H9 (cell line): ENCODE measurements at regions not wholly inside any gene's neighbourhood (a gene's known extent, or its start where the extent isn't known, plus 50 kb on each side); places are given as distances from the start of the nearest gene placed in this dataset.

ENCODE experiments used
- DNase-seq: peaks from one replicate; pipeline ENCODE4 v3.0.0-alpha.2; 2017
- H2AFZ ChIP-seq: one replicate; pipeline ENCODE4 v1.6.1; 2013; ENCODE audit warnings: mild to moderate bottlenecking, low read length, control low read depth, moderate library complexity
- H2AK5ac ChIP-seq: 2 replicates; pipeline ENCODE4 v1.6.1; 2013; ENCODE audit warnings: low read length, control low read depth, mixed read lengths; ENCODE audit not compliant: insufficient read length
- H2BK120ac ChIP-seq: one replicate; pipeline ENCODE4 v1.6.1; 2013; ENCODE audit warnings: low read depth, mild to moderate bottlenecking, low read length, control low read depth, inconsistent platforms; ENCODE audit not compliant: poor library complexity, severe bottlenecking
- H2BK12ac ChIP-seq: 2 replicates; pipeline ENCODE4 v1.6.1; 2013; ENCODE audit warnings: low read length, control low read depth, mixed read lengths, low read depth; ENCODE audit not compliant: insufficient read length
- H2BK15ac ChIP-seq: 2 replicates; pipeline ENCODE4 v1.6.1; 2013; ENCODE audit warnings: low read depth, low read length, control low read depth
- H2BK20ac ChIP-seq: one replicate; pipeline ENCODE4 v1.6.1; 2013; ENCODE audit warnings: low read depth, mild to moderate bottlenecking, low read length, control low read depth, inconsistent platforms; ENCODE audit not compliant: poor library complexity, severe bottlenecking
- H2BK5ac ChIP-seq: 2 replicates; pipeline ENCODE4 v1.6.1; 2013; ENCODE audit warnings: low read length, control low read depth, mixed read lengths; ENCODE audit not compliant: insufficient read length
- H3K14ac ChIP-seq: 2 replicates; pipeline ENCODE4 v1.6.1; 2013; ENCODE audit warnings: low read length, control low read depth; ENCODE audit not compliant: insufficient read depth
- H3K18ac ChIP-seq: 2 replicates; pipeline ENCODE4 v1.6.1; 2013; ENCODE audit warnings: low read depth, mild to moderate bottlenecking, mixed read lengths, low read length, control low read depth; ENCODE audit not compliant: insufficient read length
- H3K23ac ChIP-seq: 2 replicates; pipeline ENCODE4 v1.6.1; 2013; ENCODE audit warnings: low read length, control low read depth, mixed read lengths, low read depth; ENCODE audit not compliant: insufficient read length
- H3K23me2 ChIP-seq: 2 replicates; pipeline ENCODE4 v1.6.1; 2013; ENCODE audit warnings: low read depth, mild to moderate bottlenecking, mixed read lengths, low read length, control low read depth; ENCODE audit not compliant: insufficient read length, poor library complexity, severe bottlenecking
- H3K27ac ChIP-seq: 2 replicates; pipeline ENCODE4 v1.5.1; 2013; ENCODE audit warnings: low read length, control low read depth, mixed read lengths, low read depth; ENCODE audit not compliant: insufficient read length
- H3K27me3 ChIP-seq: 2 replicates; pipeline ENCODE4 v1.6.1; 2013; ENCODE audit warnings: low read length, control low read depth, inconsistent platforms; ENCODE audit not compliant: insufficient read depth
- H3K4ac ChIP-seq: 2 replicates; pipeline ENCODE4 v1.6.1; 2013; ENCODE audit warnings: low read depth, mild to moderate bottlenecking, control low read depth, inconsistent platforms, low read length, moderate library complexity
- H3K4me1 ChIP-seq: 2 replicates; pipeline ENCODE4 v1.6.1; 2013; ENCODE audit warnings: low read length, control low read depth, inconsistent platforms; ENCODE audit not compliant: insufficient read depth
- H3K4me2 ChIP-seq: 2 replicates; pipeline ENCODE4 v1.6.1; 2013; ENCODE audit warnings: low read length, control low read depth, mixed read lengths; ENCODE audit not compliant: insufficient read length, insufficient read depth
- H3K56ac ChIP-seq: 2 replicates; pipeline ENCODE4 v1.6.1; 2013; ENCODE audit warnings: low read depth, mild to moderate bottlenecking, mixed read lengths, low read length, control low read depth; ENCODE audit not compliant: insufficient read length
- H3K79me1 ChIP-seq: 2 replicates; pipeline ENCODE4 v1.6.1; 2013; ENCODE audit warnings: low read depth, mild to moderate bottlenecking, moderate library complexity, low read length, control low read depth, inconsistent platforms; ENCODE audit not compliant: insufficient read depth, poor library complexity, severe bottlenecking
- H3K79me2 ChIP-seq: 2 replicates; pipeline ENCODE4 v1.6.1; 2013; ENCODE audit warnings: low read length, control low read depth, inconsistent platforms; ENCODE audit not compliant: insufficient read depth
- H3K9ac ChIP-seq: 2 replicates; pipeline ENCODE4 v1.6.1; 2013; ENCODE audit warnings: low read length, control low read depth, mixed read lengths; ENCODE audit not compliant: insufficient read length; ENCODE audit errors: extremely low read depth
- H3K9me3 ChIP-seq: one replicate; pipeline ENCODE4 v1.6.1; 2013; ENCODE audit warnings: low read depth, low read length, inconsistent platforms; ENCODE audit not compliant: control insufficient read depth
- H3T11ph ChIP-seq: one replicate; pipeline ENCODE4 v1.6.1; 2013; ENCODE audit warnings: mild to moderate bottlenecking, low read length, control low read depth, inconsistent platforms
- H4K20me1 ChIP-seq: one replicate; pipeline ENCODE4 v1.6.1; 2013; ENCODE audit not compliant: control insufficient read depth, insufficient read length, insufficient read depth
- H4K5ac ChIP-seq: 2 replicates; pipeline ENCODE4 v1.6.1; 2013; ENCODE audit warnings: low read depth, mild to moderate bottlenecking, mixed read lengths, low read length, control low read depth; ENCODE audit not compliant: insufficient read length
- H4K8ac ChIP-seq: replicated peaks from 2 replicates; pipeline ENCODE4 v1.6.1; 2013; ENCODE audit warnings: low read length, control low read depth, mixed read lengths, low read depth; ENCODE audit not compliant: insufficient read length
- H4K91ac ChIP-seq: 2 replicates; pipeline ENCODE4 v1.6.1; 2013; ENCODE audit warnings: low read depth, mild to moderate bottlenecking, moderate library complexity, mixed read lengths, low read length, control low read depth; ENCODE audit not compliant: insufficient read length
- H3K27ac Mint-ChIP-seq, 3 experiments: 2 replicates in 2 of 3; 3 replicates in 1 of 3; pipeline ENCODE4 v1.8.0; 2020 to 2021; ENCODE audit warnings: mixed read lengths in 3 of 3, mild to moderate bottlenecking in 1 of 3, moderate library complexity in 1 of 3
- H3K27me3 Mint-ChIP-seq: 2 replicates; pipeline ENCODE4 v1.8.0; 2021; ENCODE audit warnings: low read depth, mild to moderate bottlenecking, moderate library complexity, mixed read lengths
- H3K36me3 Mint-ChIP-seq, 3 experiments: 2 replicates in 2 of 3; 3 replicates in 1 of 3; pipeline ENCODE4 v1.8.0; 2020 to 2021; ENCODE audit warnings: low read depth in 3 of 3, mixed read lengths in 3 of 3; ENCODE audit not compliant: insufficient read depth in 1 of 3
- H3K4me1 Mint-ChIP-seq, 2 experiments: 2 replicates each; pipeline ENCODE4 v1.8.0; 2020; ENCODE audit warnings: mixed read lengths in 2 of 2
- H3K4me3 Mint-ChIP-seq, 2 experiments: 2 replicates in 1 of 2; 3 replicates in 1 of 2; pipeline ENCODE4 v1.8.0; 2020 to 2021; ENCODE audit warnings: mild to moderate bottlenecking in 2 of 2, mixed read lengths in 2 of 2, moderate library complexity in 1 of 2
- H3K9me3 Mint-ChIP-seq, 2 experiments: 2 replicates in 1 of 2; 3 replicates in 1 of 2; pipeline ENCODE4 v1.8.0; 2020; ENCODE audit warnings: mild to moderate bottlenecking in 2 of 2, mixed read lengths in 2 of 2, moderate library complexity in 1 of 2
- CTCF ChIP-seq: fragments of 200-600 bp; sonication (generic); conservative IDR thresholded peaks from 3 replicates; pipeline ENCODE4 v1.8.0; 2021; ENCODE audit warnings: antibody characterized with exemption, mild to moderate bottlenecking
- WGBS: extraction: QIAGEN DNeasy Blood & Tissue Kit; methylation state at CpG from one replicate; pipeline ENCODE4 v1.1.7; 2013; ENCODE audit warnings: missing lambda C conversion rate, low lambda C conversion rate, mixed read lengths; ENCODE audit not compliant: insufficient read length; ENCODE audit errors: extremely low coverage; 5-methylcytosine and 5-hydroxymethylcytosine counted together

GRCh38 chr7:46834921-46835320 is 747.0 kb downstream of the TNS3 start:
- H3K27me3 ChIP-seq = no peaks in the 10 kb centered on the region
- no peak overlapping the region for H4K5ac ChIP-seq
- Mint-ChIP-seq H3K27me3 (peaks cover 2% of the 10 kb centered on the region; the same call in 1 of the 2 replicates), H3K36me3 (no peaks in the 10 kb centered on the region), H3K27ac (no peak overlapping the region), H3K4me3 (no peak overlapping the region), H3K4me1 (no peaks in the 10 kb centered on the region), H3K9me3 (no peaks in the 10 kb centered on the region; a peak in 1 of 5 replicates)
- no peak overlapping the region for H3K4me2 ChIP-seq
- no peak for DNase-seq
- no peaks in the 10 kb centered on the region for H3K9me3 ChIP-seq
- H4K8ac ChIP-seq = no peak overlapping the region
- no peak overlapping the region for H2BK15ac ChIP-seq
- H3K56ac ChIP-seq = no peak overlapping the region
- H3K9ac ChIP-seq = no peak overlapping the region
- H2BK12ac ChIP-seq = no peak overlapping the region
- H3K18ac ChIP-seq = no peak overlapping the region
- no CpG with 5 or more reads among the region's 5 CpGs for WGBS
- no peak for TF ChIP-seq CTCF
- H3K27ac ChIP-seq = no peak overlapping the region
- no peaks in the 10 kb centered on the region for H3K79me1 ChIP-seq
- H2AFZ ChIP-seq = no peak overlapping the region
- no peak overlapping the region for H3T11ph ChIP-seq
- H2BK5ac ChIP-seq = no peak overlapping the region
- no peaks in the 10 kb centered on the region for H4K20me1 ChIP-seq
- no peak overlapping the region for H2BK120ac ChIP-seq
- H3K4ac ChIP-seq = no peak overlapping the region
- no peaks in the 10 kb centered on the region for H3K23me2 ChIP-seq
- H3K23ac ChIP-seq = no peak overlapping the region
- H2BK20ac ChIP-seq = no peak overlapping the region
- H3K79me2 ChIP-seq = no peaks in the 10 kb centered on the region
- no peak overlapping the region for H2AK5ac ChIP-seq
- no peak overlapping the region for H4K91ac ChIP-seq
- no peak overlapping the region for H3K14ac ChIP-seq
- no peaks in the 10 kb centered on the region for H3K4me1 ChIP-seq
